GM12801 (cell line): ENCODE measurements at regions not wholly inside any gene's neighbourhood (a gene's known extent, or its start where the extent isn't known, plus 50 kb on each side); places are given as distances from the start of the nearest gene placed in this dataset.

Experiments
- TF ChIP-seq, protein P1 (sequence below): IDR thresholded peaks from one replicate; pipeline ENCODE4 v1.5.1; 2011; ENCODE audit warnings: control low read depth; ENCODE audit not compliant: insufficient read length; ENCODE audit errors: extremely low read depth

DNA sequence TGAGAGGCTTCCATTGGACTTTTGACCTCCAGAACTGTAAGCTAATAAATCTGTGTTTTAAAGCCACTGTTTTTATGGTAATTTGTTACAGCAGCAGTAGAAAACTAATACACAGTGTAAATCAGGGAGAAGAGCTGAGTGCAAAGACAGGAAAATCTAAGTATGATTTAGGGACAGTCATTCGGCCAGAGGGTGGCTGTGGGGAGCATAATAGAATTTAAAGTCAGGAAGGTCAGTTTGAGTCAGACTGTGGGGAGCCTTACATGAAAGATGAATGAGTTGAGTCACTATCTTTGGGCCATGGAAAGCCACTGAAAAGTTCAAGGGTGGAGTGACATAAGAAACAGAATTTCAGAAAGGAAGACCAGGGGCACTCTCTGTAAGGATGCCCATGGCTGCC is 52.4 kb upstream of the SSX2IP start:
- TF ChIP-seq, protein P1, sequence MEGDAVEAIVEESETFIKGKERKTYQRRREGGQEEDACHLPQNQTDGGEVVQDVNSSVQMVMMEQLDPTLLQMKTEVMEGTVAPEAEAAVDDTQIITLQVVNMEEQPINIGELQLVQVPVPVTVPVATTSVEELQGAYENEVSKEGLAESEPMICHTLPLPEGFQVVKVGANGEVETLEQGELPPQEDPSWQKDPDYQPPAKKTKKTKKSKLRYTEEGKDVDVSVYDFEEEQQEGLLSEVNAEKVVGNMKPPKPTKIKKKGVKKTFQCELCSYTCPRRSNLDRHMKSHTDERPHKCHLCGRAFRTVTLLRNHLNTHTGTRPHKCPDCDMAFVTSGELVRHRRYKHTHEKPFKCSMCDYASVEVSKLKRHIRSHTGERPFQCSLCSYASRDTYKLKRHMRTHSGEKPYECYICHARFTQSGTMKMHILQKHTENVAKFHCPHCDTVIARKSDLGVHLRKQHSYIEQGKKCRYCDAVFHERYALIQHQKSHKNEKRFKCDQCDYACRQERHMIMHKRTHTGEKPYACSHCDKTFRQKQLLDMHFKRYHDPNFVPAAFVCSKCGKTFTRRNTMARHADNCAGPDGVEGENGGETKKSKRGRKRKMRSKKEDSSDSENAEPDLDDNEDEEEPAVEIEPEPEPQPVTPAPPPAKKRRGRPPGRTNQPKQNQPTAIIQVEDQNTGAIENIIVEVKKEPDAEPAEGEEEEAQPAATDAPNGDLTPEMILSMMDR: no peak

- TF ChIP-seq, protein P1: no peak
Measured at GRCh38 chr1:84740050-84740714, 49.9 kb upstream of the SSX2IP start.
